ENCODE measurements at regions not wholly inside any gene's neighbourhood (a gene's known extent, or its start where the extent isn't known, plus 50 kb on each side); places are given as distances from the start of the nearest gene placed in this dataset.
"Not testable (repeated sequence)": the region's sequence is repeated elsewhere in the genome, so short reads cannot be mapped to it uniquely, and the experiment has no call there.

DNA sequence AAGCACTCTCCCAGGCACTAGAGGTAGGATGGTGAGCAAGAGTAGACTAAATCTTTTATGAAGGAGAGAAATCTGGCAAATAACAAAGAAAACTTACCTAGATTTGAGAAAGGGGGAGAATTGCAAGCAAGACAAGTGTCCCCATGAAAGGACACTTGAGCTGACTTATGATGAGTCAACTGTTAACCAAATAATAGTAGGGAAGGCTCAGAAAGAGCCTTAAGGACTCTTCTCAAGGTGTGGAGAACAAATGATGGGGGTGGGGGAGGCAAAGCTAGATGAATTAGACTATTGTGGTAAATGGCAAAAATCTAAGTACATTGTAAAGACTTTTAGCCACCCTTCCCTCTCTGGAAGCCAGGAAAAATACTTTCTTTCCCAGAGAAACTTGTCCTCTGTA lies 77.6 kb upstream of the RASA1 start:
- no peak for DNase-seq (ENCODE audit: low read depth in 2 of 2, low spot score in 1 of 2)

DNA sequence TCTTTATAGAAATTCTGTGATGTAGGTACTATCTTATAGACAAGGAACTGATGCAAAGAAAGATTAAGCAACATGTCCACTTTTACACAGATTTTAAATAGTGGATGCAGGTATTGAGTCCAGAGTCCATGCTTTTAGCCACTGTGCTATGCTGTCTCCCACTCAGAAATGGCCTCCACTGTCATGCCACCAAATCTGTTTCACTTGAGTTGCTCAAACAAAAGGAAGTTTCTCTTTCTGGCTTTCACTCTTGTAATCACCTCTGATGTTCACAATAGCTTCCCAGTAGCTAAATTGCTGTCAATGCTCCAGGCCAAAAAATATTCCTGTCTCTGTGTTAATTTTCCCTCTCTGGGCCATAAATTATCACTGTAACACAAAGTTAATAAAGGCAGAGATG lies 77.0 kb upstream of the RASA1 start:
- no peak for DNase-seq (ENCODE audit: low read depth in 2 of 2, low spot score in 1 of 2)

DNA sequence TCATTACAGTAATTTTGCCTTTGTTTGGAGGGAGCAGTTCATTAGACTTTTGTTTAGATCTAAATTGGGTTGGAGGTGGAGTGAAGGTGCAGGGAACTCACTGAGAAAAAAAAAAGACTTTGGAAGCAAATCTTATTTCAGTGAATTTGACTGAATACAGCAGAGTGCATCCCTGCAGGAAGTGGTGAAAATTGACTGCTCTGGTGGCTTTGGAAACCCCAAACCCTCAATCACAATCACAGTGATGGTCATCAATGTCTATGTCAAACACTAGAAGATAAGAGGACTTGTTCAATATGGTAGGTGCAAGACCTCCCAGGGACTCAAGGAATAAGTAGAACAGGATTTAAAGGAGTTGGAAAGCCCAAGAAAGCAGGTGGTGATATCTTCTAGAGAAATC lies 76.0 kb upstream of the RASA1 start:
- DNase-seq (ENCODE audit: low read depth in 2 of 2, low spot score in 1 of 2): no peak

DNA sequence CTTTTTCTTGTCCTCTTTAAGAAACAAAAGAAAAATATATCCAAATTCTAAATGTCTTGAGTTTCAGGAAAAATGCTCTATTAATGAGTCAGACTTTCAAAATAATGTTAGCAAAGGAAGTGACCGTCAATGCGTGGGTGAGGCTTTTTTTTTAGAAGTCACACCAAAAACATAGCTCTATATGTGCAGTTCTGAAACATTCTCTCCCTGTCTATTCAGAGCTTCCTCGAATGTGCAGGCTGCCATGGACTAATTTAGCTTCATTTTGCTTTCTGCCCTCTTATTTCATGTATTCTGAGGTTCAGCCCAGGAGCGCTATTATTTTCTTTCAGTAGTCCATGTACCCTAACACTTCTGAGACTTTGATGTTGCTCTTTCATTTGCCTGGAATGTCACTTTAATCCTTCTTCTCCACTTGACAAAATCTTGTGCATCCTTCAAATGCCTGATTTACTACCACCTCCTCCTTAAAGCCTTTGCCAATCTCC lies 72.5 kb upstream of the RASA1 start:
- DNase-seq (ENCODE audit: low read depth in 2 of 2, low spot score in 1 of 2): peak in 1 of 2 donors; percentile 1

DNA sequence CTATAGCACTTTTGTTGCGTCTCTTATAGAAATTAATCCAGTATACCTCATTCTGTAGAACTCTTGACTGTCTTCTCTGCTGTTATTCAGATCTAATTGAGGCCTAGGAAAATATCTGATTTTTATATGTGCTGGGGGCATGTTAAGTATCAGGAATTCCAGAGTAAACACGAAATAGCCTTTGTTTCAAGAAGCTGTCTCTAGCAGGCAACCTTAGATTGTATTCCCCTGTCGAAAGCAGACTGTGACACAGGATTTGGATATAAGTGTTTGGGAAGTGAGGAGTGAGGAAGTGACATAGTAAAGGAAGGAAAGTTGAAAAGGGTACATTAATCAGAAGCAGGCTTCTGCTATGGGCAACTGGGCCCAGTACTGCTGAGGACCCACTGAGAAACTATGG lies 72.1 kb upstream of the RASA1 start:
- DNase-seq (ENCODE audit: low read depth in 2 of 2, low spot score in 1 of 2): no peak

DNA sequence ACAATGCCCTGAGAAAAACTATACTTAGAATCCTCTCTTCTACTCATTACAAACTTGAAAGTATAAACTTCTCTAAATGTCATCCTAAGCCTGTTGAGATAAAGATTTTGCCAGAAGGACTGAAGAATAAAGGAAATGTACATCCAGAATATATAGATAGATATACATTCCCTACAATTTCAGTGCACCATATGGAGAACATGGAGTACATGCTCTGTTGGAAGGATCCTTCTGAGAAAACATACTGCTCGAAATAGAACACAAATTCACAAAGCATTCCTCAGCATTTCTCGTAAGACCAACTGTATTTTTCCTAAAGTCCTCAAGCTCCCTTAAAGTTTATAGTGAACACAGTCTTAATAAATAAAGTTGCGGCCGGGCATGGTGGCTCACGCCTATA lies 69.7 kb upstream of the RASA1 start:
- no peak for DNase-seq (ENCODE audit: low read depth in 2 of 2, low spot score in 1 of 2)

DNA sequence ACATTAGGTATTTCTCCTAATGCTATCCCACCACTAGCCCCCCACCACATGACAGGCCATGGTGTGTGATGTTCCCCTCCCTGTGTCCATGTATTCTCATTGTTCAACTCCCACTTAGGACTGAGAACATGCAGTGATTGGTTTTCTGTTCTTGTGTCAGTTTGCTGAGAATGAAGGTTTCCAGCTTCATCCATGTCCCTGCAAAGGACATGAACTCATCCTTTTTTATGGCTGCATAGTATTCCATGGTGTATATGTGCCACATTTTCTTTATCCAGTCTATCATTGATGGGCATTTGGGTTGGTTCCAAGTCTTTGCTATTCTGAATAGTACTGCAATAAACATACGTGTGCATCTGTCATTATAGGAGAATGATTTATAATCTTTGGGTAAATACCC lies 68.4 kb upstream of the RASA1 start:
- not testable (repeated sequence) for DNase-seq (ENCODE audit: low read depth in 2 of 2, low spot score in 1 of 2)

DNA sequence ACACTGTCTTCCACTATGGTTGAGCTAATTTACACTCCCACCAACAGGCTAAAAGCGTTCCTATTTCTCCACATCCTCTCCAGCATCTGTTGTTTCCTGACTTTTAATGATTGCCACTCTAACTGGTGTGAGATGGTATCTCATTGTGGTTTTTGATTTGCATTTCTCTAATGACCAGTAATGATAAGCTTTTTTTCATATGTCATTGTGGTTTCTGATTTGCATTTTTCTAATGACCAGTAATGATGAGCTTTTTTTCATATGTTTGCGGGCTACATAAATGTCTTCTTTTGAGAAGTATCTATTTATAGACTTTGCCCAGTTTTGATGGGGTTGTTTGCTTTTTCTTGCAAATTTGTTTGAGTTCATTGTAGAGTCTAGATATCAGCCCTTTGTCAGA lies 68.0 kb upstream of the RASA1 start:
- not testable (repeated sequence) for DNase-seq (ENCODE audit: low read depth in 2 of 2, low spot score in 1 of 2)

DNA sequence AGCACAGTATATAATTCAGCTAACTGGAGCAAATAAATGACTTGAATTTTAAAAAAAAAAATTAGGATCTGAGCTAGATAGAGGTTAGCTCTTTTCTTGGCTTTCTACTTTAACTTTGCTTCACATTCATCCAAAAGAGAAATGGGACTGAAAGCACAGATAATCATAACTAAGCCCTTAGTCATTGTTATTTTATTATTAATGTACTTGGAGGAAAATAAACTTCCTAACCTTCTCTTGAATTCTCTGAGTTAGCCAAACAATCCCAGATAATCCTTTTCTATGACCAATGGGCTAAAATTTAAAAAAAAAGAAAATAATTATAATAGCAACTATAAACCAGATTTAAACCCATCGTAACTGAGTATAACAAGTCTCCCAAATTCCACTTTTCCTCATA lies 57.6 kb upstream of the RASA1 start:
- no peak for DNase-seq (ENCODE audit: low read depth in 2 of 2, low spot score in 1 of 2)

DNA sequence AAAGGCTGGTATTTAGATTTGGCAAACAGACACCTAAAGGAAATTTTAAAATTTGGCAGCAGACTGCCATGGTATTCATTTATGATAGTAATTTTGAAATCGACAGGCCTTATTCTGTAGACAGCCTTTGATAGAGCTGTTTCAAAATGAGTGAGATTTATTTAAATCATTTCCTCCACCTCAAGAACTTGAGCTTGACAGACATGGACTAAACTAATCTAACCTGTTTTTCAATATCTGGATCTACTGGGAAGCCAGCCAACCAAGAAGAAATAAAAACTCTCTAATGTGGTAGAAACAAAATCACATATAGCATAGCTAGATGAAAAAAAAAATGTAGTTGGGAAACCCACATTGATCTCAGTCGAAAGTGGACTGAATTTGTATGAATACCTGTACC lies 56.9 kb upstream of the RASA1 start:
- DNase-seq (ENCODE audit: low read depth in 2 of 2, low spot score in 1 of 2): no peak

DNA sequence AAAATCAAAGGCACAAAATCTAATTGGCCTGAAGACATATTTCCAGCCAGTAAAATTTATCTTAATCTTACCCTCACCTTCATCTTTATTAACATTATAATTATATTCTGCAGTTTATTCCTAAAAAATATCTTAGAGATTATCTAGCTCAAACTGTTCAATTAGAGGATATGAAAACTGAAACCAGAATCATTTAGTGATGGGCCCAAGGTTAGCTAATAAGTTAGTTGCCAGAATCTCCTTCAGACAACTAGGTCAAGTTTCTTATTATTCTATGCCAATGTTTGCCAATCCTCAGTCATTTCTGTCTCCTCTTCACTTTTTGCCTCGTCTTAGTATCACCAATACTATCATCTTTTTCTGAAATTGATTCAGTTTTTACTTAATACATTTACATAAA lies 56.0 kb upstream of the RASA1 start:
- no peak for DNase-seq (ENCODE audit: low read depth in 2 of 2, low spot score in 1 of 2)

DNA sequence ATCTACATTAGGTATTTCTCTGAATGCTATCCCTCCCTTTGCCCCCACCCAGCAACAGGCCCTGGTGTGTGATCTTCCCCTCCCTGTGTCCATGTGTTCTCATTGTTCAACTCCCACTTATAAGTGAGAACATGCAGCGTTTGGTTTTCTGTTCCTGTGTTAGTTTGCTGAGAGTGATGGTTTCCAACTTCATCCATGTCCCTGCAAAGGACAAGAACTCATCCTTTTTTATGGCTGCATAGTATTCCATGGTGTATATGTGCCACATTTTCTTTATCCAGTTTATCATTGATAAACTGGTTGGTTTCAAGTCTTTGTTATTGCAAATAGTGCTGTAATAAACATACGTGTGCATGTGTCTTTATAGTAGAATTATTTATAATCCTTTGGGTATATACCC lies 55.5 kb upstream of the RASA1 start:
- not testable (repeated sequence) for DNase-seq (ENCODE audit: low read depth in 2 of 2, low spot score in 1 of 2)

DNA sequence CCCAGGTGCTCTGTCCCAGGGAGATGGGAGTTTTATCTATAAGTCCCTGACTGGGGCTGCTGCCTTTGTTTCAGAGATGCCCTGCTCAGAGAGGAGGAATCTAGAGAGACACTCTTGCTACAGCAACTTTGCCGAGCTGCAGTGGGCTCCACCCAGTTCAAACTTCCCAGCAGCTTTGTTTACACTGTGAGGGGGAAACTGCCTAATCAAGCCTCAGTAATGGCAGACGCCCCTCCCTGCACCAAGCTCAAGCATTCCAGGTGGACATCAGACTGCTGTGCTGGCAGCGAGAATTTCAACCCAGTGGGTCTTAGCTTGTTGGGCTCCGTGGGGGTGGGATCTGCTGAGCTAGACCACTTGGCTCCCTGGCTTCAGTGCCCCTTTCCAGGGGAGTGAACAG lies 50.2 kb upstream of the RASA1 start:
- not testable (repeated sequence) for DNase-seq (ENCODE audit: low read depth in 2 of 2, low spot score in 1 of 2)
